Fibroblast of pulmonary artery (primary cell): ENCODE measurements at regions not wholly inside any gene's neighbourhood (a gene's known extent, or its start where the extent isn't known, plus 50 kb on each side); places are given as distances from the start of the nearest gene placed in this dataset.
"Not testable (repeated sequence)": the region's sequence is repeated elsewhere in the genome, so short reads cannot be mapped to it uniquely, and the experiment has no call there.

Experiments
- DNase-seq: peaks from one replicate; pipeline ENCODE4 v3.0.0-alpha.2; 2010; ENCODE audit warnings: low read depth
- H3K4me3 ChIP-seq: replicated peaks from 2 replicates; pipeline ENCODE4 v1.5.1; 2011; ENCODE audit warnings: low read depth, mild to moderate bottlenecking, control low read depth, low read length, moderate library complexity
- CTCF ChIP-seq: IDR thresholded peaks from 2 replicates; pipeline ENCODE4 v1.5.1; 2011; ENCODE audit warnings: mild to moderate bottlenecking, control low read depth, low read length, inconsistent platforms; ENCODE audit errors: missing control alignments

GRCh38 chr17:55990332-55991006 lies 162.8 kb upstream of the ANKFN1 start:
- no peak for TF ChIP-seq CTCF
- DNase-seq: no peak
- no peak overlapping the region for H3K4me3 ChIP-seq

GRCh38 chr17:55996826-55997225 lies 156.4 kb upstream of the ANKFN1 start:
- H3K4me3 ChIP-seq: no peak overlapping the region
- no peak for DNase-seq
- no peak for TF ChIP-seq CTCF

GRCh38 chr17:56000411-56000810 lies 152.9 kb upstream of the ANKFN1 start:
- no peak for DNase-seq
- no peak for TF ChIP-seq CTCF
- H3K4me3 ChIP-seq: no peak overlapping the region

- DNase-seq, H3K4me3 ChIP-seq: not testable (repeated sequence)
Observed at GRCh38 chr17:56002656-56003055, 150.6 kb upstream of the ANKFN1 start.

GRCh38 chr17:56009795-56010651 lies 143.3 kb upstream of the ANKFN1 start:
- no peak for TF ChIP-seq CTCF
- DNase-seq: no peak
- no peak overlapping the region for H3K4me3 ChIP-seq

- no peak for DNase-seq
- no peak overlapping the region for H3K4me3 ChIP-seq
- TF ChIP-seq CTCF: no peak
Observed at GRCh38 chr17:56011406-56012131, 141.7 kb upstream of the ANKFN1 start.

- no peak for DNase-seq
- no peak for TF ChIP-seq CTCF
- H3K4me3 ChIP-seq: no peak overlapping the region
Observed at GRCh38 chr17:56018211-56018610, 135.1 kb upstream of the ANKFN1 start.
